ENCODE measurements at regions not wholly inside any gene's neighbourhood (a gene's known extent, or its start where the extent isn't known, plus 50 kb on each side); places are given as distances from the start of the nearest gene placed in this dataset.

DNA sequence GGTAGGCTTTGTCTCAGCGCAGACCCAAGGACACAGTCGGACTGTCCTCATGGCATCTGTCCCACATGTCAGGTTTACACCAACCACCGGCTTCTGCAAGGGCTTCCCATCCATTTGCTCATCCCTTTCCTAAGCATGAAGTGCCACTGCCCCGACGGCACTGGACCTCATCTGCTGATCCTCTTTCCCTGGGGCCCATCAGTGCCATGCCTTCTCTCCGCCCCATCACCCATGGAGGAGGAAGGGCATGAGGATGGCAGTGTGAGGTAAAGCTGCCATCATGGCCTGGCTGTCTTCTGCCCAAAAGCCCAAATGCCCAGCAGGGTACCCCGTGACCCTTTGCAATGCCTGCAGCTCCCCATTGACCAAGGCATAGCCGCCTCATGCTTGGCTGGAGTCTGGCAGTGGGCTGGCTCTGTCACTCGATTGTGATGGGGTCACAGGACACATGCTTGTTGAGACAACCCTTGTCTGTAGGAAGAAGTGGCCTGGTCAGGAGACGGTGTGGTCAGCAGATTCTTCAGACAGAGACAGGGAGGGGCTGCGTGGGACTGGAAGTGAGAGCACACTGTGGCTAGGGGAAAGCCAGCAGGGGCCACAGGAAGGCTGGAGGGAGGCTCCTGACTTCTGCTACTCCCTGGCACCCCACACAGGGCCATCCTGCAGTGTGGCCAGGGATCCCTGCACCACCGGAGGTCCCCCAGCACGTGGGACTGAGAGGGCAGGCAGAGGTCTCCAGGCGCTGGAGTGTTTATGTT lies 493.7 kb upstream of the HS6ST1 start:
- no peak for DNase-seq

DNA sequence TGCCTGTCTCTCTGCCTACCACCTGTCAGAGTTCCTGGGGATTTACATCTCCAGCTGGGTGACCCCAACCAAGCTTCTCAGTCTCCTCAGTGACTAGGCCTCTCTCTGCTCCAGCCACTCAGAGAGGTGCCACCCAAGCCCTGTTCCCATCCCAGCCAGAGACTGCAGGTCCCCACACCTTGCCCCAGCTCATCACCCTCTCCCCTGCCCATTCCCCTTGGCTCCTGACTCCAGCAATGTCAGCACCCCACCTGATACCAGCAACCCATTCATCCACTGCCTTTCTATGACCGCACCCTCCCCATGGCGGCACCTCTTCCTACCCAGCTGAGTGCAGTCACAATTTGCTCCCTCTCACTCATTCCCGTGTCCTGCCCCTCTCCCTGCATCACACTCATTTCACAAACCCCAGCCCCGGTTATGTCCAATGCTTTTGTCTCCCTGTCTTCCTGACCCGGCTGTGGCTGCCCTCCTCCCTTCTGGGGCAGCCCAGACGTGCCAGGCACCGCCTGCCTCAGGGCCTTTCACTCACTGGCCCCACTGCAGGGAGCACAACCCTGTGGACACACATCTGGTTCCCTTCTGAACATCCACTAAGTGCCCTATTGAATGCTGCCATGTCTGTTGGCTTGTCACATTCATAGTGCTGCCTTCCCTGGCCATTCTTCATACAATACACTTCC lies 494.8 kb upstream of the HS6ST1 start:
- DNase-seq: no peak

DNA sequence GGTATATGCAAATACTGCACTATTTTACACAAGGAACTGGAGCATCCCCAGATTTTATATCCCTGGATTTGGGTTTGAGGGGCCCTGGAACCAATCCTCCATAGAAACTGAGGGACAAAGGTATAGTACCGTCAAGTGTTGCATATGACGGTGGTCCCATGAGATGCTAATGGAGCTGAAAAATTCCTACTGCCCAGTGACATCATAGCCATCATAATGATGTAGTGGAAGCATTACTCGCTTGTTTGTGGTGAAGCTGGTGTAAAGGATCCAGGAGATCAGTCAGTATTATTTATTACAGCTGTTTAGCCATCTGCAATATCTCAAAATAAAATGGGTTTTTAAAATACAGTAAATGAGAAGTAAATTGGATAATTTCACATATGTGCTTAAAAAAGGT lies 496.6 kb upstream of the HS6ST1 start:
- DNase-seq: no peak

DNA sequence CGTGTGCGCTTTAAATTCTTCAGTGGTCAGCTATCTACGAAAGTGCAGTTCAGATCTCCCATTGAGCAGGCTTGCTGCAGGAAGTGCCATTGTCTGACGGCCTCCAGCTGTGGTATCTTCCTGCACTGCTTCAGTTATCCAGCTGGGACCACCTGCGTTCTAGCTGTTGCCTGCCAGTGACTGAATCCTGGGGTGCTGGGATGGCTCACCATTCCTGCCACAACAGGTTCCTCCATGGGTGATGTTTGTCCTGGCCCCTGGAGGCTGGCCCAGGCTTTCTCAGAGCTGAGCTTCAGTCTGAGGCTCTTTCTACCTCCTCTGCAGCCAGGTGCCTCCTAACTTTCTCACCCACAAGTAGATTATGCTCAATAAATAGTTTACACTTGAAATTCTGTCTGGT lies 498.5 kb upstream of the HS6ST1 start:
- DNase-seq: no peak

DNA sequence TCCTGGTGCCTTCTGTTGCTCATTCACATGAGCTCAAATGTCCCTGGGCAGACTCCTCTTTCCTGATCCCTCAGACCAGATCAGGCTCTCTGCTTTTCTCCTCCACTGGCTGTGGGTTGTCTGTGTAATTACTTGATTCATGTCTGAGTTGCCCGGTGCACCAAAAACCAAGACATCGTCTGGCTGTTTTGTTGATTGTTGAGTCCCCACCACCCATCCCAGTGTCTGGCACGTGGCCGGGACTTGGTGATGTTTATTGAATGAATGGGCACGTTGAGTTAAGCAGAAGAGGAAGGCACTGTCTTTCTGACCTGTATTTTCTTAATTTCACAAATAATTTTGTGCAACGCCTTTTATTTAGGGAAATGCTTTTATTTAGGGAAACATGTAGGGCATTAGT lies 499.1 kb upstream of the HS6ST1 start:
- no peak for DNase-seq

DNA sequence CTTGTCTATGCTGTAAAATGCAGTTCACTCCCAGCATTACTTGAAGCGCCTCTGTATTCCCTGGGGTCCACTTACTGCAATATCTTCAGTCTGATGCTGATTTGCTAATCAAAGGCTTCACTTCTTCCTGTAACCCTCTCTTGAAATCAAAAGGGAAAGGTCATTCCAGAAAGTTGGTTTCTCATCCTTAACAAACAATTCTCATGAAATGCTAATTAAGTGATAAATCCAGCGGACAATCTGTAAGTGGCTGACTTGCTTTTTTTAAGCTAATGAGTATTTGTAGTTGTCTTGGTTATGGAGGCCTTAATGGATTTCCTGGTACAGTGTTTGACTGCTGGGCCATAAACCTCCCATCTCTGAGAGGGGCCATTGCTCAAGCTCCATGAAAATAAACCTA lies 499.6 kb upstream of the HS6ST1 start:
- DNase-seq: no peak

DNA sequence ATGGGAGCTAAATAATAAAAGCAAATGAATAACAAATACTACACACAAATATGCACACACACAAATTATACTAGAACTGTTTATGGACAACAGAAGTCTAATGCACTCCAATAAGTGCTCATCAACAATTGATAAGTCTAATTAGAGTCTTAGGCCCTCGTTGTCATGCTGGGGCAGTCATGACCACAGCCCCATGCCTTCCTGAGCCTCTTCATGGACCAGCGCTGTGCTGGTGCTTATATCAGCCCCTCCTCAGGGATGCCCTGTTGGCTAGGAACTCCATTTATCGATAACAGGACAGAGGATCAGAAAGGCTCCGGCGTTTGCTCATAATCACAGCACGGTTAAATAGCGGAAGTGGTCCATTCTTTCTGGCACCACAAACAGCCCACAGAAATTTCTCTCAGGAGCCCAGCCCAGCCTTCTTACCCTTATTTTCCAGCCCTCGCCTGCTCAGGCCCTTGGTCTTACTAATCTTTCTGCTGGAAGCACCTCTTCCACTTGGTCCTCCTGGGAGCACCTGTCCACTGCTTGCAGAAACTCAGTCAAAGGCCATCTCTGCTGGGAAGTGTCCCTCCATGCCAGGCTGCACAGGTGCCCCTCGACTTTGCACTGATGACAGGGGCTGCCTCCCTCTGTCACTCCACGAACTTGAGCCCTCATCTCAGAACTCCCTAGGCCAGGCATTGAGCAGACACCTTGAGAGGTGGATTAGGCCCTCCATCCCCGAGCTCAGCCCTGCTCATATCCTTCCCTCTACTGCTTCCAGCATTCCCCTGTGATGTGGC lies 500.2 kb upstream of the HS6ST1 start:
- no peak for DNase-seq

DNA sequence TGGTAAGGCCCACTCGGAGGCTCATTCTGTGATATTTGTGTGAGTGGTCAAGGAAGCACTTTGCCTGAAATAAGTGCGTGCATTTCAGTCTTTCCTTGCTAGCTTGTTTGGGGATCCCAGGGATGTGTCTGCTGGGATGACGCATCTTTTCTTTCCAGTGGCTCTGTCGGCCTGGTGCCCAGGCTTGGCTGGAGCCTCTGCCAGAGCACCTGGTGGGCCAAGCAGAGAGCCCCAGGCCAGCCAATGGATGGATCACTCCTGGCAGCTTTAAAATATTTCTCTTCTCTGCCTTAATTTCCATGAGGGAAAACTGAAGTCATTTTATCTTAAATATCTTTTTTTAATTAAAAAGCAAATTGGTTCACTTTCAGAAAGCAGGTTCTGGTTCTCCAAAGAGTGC lies 501.8 kb upstream of the HS6ST1 start:
- DNase-seq: no peak

DNA sequence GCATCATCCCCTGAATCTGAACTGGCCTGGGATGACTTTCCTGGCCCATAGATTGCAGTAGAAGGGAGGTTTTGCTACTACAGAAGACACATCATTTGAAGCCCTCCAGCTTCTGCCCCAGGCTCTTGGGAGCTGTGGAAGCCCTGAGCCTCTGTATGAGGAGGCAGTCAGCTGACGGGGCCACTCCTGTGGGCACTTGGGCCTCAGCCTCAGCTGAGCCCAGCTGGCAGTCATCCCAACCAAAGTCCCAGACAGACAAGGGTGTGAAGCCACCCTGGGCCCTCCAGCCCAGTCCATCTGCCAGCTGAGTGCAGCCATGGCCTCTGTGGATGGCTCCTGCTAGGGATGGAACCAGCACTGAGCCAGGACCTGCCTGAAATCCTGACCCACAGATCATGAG lies 502.3 kb upstream of the HS6ST1 start:
- DNase-seq: no peak

DNA sequence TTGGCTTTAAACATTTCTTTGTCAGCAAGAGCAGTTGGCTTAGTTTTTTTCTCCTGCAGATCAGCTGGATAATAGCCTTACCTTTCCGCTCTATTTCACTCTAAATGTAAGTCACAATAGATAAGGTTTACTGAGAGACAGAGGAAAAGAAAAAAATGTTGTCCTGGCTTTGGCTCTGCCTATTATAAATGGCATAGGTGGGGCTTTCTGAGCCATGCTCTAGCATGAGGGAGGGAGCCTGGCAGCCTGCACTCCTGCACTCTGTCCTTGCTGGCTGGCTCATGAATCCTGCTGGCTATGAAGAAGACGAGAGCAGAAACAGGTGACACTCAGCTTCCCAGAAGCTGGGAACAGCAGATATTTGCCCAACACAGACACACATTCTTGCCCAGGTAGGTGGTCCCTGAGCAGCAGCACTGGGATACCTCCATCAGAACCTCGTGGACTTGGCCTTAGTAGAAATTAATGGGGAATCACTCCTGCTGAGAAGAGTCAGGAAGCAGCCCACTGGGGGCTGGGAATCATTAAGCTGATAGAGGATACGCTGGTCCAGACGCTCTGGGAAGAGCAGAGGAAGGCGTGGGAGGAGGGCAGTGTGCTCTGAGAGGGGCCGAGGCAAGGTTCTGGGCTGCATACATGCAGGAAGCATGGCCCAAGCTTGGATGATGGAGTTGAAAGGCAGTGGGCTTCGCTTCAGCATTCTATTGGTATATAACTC lies 514.4 kb upstream of the HS6ST1 start:
- DNase-seq: no peak

DNA sequence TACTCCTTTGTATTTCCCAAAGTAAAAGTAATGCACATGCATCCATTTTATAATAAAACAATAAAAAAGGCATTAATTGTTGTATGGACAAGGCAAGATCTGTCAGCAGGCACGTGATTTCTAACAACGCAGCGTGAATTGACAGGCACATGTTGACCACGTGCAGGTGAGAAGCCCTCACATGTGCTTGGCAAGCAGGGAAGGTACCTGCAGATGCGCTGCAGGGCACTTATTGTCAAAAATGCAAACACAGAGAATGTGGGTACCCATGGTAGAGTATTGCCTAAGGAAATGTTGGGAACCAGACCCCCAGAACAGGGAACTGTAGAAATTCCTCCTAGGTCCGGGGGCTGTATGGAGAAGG lies 515.0 kb upstream of the HS6ST1 start:
- no peak for DNase-seq

DNA sequence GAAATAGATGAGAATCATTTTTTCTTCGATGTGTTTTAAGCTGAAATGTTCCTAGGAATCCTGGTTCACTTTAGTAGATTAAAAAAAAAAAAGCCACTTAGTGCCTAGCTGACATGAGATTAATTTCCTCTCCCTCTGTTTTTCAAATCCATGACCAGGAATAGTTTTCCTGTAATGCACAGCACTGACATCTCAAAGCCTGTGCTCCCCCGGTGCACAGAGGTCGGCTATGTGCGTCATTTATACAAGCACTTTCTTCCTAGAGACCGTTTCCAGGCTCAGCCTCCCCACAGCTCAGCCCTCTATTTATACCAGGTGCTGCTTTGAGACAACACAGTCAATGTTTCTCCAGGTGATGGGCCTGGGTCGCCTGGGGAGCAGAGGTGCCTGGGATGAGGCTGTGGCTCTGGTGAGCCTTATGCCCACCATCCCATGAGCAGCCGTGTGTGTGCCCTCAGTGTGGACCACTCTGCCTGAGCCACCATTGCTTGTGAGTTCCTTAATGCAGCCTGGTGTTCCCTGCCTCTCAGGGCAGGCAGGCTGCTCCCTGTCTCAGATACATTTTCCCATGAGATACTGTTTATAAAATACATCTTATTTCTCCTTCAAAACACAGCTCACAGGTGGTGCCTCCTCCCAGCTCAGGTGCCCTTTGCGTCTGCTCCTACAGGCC lies 515.7 kb upstream of the HS6ST1 start:
- no peak for DNase-seq

DNA sequence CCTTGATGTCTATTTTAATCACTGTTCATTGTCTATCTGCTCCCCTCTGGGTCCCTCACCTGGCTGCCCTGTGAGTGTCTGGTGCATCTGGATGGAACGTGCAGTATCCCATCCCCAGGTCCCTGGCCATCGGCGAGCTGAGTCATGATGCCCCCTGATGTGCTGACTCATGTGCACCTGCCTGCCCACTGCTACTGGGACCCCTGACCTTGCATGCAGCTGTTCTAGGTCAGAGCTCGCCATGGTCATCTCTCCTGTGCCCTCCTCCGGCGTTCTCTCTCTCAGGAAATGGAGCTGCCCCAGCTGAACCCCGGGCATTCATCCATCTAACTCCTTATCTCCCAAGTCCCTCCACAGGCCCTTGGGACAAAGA lies 516.2 kb upstream of the HS6ST1 start:
- no peak for DNase-seq

DNA sequence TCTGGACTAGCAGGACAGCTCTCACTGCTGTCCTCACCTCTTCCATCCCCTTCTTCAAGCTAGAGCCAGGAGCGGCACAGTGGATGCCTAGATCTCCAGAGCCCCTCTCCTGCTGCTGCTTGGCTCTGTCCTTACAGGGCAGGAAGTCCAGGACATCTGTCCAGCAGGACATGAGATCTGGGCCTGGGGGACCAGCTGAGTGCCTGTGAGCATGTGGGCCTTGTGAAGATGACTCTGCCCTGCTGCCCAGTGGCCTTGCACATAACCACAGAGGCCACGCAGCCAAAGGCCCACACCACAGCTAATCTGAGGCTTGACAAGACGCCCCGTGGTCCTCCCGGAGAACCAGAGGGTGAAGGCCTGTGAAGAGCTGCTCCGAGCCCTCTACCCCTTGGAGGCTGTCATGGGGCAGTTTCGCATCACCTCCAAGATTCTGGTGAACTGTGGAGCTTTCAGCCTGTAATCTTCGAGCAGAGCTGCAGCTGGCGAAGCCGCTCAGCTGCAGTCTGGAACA lies 516.7 kb upstream of the HS6ST1 start:
- no peak for DNase-seq

DNA sequence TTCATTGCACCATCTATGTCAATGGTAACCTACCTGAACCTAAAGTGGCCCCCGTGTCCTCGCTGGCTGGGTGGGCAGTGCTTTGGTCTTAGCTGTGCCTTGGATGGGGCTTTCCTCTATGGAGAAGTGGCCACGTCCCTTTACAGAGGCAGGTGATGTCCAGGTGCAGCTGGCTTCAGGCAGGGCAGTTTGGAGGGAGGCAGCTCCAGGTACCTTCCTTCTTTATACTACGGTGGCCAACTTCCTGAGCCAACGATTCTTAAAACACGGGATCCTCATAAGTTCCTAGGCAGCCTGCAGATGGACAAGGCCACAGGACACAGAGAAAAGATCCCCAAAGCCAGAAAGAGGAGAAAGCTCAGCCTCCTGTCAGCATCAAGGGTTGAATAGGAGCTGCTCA lies 517.3 kb upstream of the HS6ST1 start:
- no peak for DNase-seq

DNA sequence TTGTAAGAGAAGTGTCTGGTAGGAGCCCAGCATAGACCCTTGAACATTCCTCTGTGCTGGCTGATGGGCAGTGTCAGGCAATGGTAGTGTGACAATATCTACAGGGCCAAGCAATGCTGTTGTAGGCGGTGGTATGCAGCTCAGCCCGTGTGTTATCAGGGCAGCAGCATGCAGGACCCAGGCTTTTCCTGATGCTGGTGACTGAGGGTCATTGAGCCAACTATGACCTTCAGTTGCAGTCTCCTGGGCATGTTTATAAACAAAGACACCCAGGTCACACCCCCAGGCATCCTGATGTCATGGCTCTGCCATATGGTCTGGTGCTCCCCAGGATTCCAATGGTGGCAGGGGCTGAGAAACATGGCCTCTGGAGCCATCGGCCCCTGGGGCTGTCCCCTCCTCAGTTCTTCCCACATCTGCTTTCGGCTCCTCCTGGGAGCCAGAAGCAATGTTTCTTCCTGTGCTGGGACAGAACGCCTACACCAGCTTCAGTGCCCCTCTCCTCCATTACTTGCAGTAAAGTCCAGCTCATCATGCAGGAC lies 518.0 kb upstream of the HS6ST1 start:
- DNase-seq: no peak

DNA sequence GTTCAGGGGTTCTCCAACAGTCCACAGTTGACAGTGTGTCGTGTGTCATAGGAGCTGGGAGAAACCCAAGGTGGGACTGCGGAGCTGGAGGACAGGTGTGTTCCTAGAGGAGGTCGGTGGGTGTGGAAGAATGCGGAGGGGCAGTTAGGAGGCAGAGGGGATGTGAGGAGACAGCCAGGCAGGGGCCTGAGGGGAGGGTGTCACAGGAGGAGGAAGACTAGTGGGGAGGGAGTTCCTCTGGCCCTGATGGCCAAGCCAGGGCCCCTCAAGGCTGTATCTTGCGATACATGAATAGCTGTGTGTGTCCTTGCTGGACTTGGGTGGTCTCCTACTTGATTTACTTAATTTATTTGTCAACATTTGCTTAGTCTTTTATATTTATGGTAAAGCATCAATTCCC lies 519.6 kb upstream of the HS6ST1 start:
- DNase-seq: no peak

DNA sequence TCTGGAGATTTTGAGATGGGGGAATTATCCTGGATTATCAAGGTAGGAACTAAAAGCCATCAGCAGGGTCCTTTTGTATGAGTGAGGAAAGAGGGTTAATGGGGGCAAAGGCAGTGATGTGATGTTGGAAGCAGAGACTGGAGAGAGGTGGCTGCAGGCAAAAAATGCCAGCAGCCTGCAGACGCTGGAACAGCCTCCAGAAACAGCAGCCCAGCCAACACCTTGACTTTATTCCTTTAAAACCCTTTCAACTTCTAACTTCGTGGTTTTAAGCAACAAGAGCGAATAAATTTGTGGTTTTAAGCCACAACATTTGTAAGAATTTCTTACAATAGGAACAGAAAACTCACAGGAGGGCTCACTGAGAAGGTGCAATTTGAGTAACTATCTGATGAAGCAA lies 523.1 kb upstream of the HS6ST1 start:
- DNase-seq: no peak

DNA sequence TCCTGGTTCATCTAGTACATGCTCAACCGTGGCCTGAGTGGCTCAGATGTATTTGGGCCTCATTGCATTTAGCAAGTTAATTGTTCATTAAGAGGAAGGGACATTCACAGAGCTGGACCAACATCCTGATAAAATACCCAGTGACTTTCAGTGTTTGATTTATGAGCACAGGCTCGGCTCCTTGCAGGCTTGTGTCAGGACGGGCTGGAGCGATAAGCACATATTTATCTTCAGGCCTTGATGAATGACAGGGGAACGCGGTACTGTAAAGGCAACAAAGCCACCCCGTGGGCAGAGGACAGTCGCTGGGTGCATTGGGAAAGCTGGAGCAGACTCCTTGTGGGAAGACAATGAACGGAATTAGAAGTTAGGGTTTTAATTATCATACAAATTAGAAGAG lies 548.6 kb upstream of the HS6ST1 start:
- no peak for DNase-seq

DNA sequence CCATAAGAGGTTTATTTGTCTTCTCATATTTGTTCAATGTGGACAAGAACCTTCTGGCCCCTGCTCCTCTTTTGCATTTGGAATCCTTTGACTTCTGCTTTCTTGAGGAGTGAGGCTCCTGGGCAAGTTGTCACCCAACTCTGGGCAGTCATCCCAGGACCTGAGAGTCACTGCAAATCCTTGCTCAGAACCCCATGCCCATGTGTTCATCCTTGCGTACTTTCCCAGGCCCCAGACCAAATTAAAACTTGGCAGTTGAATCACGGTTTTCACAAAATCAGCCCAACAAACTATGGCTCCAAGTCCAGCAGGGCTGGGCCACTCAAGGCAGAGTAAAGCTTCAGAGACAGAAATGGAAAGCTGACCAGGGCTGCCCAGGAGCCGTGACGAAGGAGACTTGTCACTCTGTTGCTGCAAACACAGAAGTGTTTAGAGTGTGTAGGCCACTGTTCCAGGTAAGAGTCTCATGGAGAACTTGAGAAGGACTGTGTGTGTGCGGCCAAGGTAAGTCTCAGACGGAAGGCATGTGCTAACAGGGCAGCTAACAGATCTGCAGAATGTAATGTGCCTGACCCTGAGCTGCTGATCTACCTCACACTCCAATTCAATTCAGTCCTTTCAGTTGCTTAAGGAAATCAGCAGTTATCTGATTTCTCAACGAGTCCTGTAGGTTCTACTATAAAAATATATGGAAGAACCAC lies 549.4 kb upstream of the HS6ST1 start:
- no peak for DNase-seq

DNA sequence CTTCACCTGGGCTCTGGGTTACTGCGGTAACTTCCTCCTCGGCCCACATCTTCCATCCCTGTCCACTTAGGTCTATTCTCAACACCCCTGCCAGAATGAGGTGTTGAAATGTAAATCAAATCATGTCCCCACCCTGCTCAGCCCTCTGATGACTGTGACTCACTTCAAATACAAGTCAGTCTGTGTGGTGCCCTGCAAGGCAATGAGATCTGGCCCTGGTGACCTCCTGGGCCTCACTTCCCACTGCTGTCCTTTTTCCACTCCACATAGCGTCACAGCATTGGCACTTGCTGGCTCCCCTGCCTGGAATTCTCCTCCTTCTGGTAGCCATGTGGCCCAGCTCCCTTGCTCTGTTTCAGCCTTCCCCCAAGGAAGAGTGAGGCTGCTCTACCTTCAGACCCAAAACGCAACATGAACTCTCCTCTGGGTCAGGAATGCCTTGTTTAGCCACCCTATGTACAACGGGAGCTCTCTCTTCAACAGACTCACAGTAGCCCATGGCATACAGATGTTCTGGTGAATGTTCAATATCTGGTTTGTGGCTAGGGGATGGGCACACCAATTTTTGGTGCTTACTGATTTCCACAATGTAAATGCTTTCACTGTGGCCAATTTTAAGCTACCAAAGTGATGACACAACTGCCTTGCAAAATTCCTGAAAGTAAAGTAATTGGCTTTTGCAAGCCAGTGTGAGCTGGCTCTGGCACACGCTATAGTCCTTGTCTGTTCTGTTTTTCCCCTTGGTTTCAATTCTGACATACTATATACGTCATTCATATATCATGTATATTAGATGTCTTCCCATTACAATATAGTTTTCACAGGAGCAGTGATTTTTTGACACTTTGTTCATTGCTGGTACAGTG lies 550.3 kb upstream of the HS6ST1 start:
- no peak for DNase-seq

All from activated gamma-delta T cell treated with Interleukin-2 at 50 U/mL for 16 hours (primary cell).